Endothelial cell (in vitro differentiated cells): ENCODE measurements at regions not wholly inside any gene's neighbourhood (a gene's known extent, or its start where the extent isn't known, plus 50 kb on each side); places are given as distances from the start of the nearest gene placed in this dataset.
"Not testable (repeated sequence)": the region's sequence is repeated elsewhere in the genome, so short reads cannot be mapped to it uniquely, and the experiment has no call there.

Experiments
- DNase-seq: peaks from one replicate; pipeline ENCODE4 v3.0.0; 2021; ENCODE audit warnings: low spot score
- H3K27ac Mint-ChIP-seq: one replicate; pipeline ENCODE4 v1.8.0; 2021; ENCODE audit warnings: mixed read lengths, inconsistent platforms; ENCODE audit not compliant: unreplicated experiment
- H3K27me3 Mint-ChIP-seq: one replicate; pipeline ENCODE4 v1.8.0; 2021; ENCODE audit warnings: mild to moderate bottlenecking, moderate library complexity, mixed read lengths, inconsistent platforms; ENCODE audit not compliant: unreplicated experiment
- H3K36me3 Mint-ChIP-seq: one replicate; pipeline ENCODE4 v1.8.0; 2021; ENCODE audit warnings: mild to moderate bottlenecking, low read depth, mixed read lengths, inconsistent platforms; ENCODE audit not compliant: unreplicated experiment
- H3K4me1 Mint-ChIP-seq: one replicate; pipeline ENCODE4 v1.8.0; 2021; ENCODE audit warnings: mild to moderate bottlenecking, mixed read lengths, inconsistent platforms; ENCODE audit not compliant: unreplicated experiment
- H3K4me3 Mint-ChIP-seq: one replicate; pipeline ENCODE4 v1.8.0; 2021; ENCODE audit warnings: mild to moderate bottlenecking, mixed read lengths, inconsistent platforms; ENCODE audit not compliant: unreplicated experiment
- H3K9me3 Mint-ChIP-seq: one replicate; pipeline ENCODE4 v1.8.0; 2021; ENCODE audit warnings: mixed read lengths, inconsistent platforms; ENCODE audit not compliant: unreplicated experiment
- CTCF ChIP-seq: fragments of 200-600 bp; sonication (generic); IDR thresholded peaks from one replicate; pipeline ENCODE4 v1.5.0; 2021; ENCODE audit warnings: antibody characterized with exemption; ENCODE audit not compliant: unreplicated experiment

- no peak overlapping the region for H3K27ac Mint-ChIP-seq
- peaks cover 2% of the 10 kb centered on the region for H3K27me3 Mint-ChIP-seq
- DNase-seq: no peak
These were observed 62.1 kb upstream of the CREB3L1 start for GRCh38 chr11:46215208-46215931.

GRCh38 chr11:46212720-46213119 is 64.7 kb upstream of the CREB3L1 start:
- DNase-seq: no peak
- Mint-ChIP-seq H3K4me3 (no peak overlapping the region), H3K9me3 (no peaks in the 10 kb centered on the region), H3K27ac (no peak overlapping the region), H3K27me3 (peaks cover 2% of the 10 kb centered on the region), H3K36me3 (no peaks in the 10 kb centered on the region), H3K4me1 (peaks cover 12% of the 10 kb centered on the region)
- TF ChIP-seq CTCF: no peak

More at GRCh38 chr11:46215208-46215931, 62.1 kb upstream of the CREB3L1 start:
- H3K4me1 Mint-ChIP-seq: peaks cover 9% of the 10 kb centered on the region
- no peak overlapping the region for H3K4me3 Mint-ChIP-seq
- H3K36me3 Mint-ChIP-seq: no peaks in the 10 kb centered on the region
- TF ChIP-seq CTCF: no peak
- H3K9me3 Mint-ChIP-seq: no peaks in the 10 kb centered on the region

GRCh38 chr11:46210856-46211255 is 66.6 kb upstream of the CREB3L1 start:
- Mint-ChIP-seq H3K36me3 (no peaks in the 10 kb centered on the region), H3K9me3 (no peaks in the 10 kb centered on the region), H3K27ac (no peak overlapping the region), H3K4me3 (no peak overlapping the region), H3K27me3 (peaks cover 2% of the 10 kb centered on the region), H3K4me1 (peaks cover 7% of the 10 kb centered on the region)
- TF ChIP-seq CTCF: no peak
- DNase-seq: no peak

GRCh38 chr11:46210133-46210636 is 67.3 kb upstream of the CREB3L1 start:
- Mint-ChIP-seq H3K27me3 (peaks cover 2% of the 10 kb centered on the region), H3K9me3 (no peaks in the 10 kb centered on the region), H3K27ac (no peak overlapping the region), H3K4me1 (peaks cover 4% of the 10 kb centered on the region), H3K4me3 (no peak overlapping the region), H3K36me3 (no peaks in the 10 kb centered on the region)
- no peak for TF ChIP-seq CTCF
- DNase-seq: no peak

GRCh38 chr11:46209624-46210023 is 67.8 kb upstream of the CREB3L1 start:
- not testable (repeated sequence) for H3K27me3 Mint-ChIP-seq, H3K36me3 Mint-ChIP-seq, H3K4me1 Mint-ChIP-seq, H3K27ac Mint-ChIP-seq, H3K4me3 Mint-ChIP-seq, H3K9me3 Mint-ChIP-seq, DNase-seq
